ENCODE measurements at regions not wholly inside any gene's neighbourhood (a gene's known extent, or its start where the extent isn't known, plus 50 kb on each side); places are given as distances from the start of the nearest gene placed in this dataset.

DNA sequence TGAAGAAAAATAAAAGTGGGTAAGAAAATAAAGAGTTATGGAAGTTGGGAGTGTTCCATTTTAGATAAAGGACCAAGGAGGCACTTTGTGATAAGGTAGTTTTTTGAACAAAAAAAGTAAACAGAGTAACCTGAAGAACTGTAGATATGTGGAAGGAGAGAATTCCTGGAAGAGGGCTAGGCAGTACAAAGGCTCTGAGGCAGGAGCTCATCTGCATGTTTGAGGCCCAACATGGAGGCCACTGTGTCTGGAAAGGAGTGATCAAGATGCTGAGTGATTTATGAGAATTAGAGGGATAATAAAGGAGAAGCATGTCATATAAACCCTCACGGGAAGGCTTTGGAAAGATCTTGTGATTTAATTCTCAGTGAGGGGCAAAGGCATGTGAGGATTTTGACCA, 126.5 kb downstream of the DTWD1 start:
- TF ChIP-seq, protein P1, sequence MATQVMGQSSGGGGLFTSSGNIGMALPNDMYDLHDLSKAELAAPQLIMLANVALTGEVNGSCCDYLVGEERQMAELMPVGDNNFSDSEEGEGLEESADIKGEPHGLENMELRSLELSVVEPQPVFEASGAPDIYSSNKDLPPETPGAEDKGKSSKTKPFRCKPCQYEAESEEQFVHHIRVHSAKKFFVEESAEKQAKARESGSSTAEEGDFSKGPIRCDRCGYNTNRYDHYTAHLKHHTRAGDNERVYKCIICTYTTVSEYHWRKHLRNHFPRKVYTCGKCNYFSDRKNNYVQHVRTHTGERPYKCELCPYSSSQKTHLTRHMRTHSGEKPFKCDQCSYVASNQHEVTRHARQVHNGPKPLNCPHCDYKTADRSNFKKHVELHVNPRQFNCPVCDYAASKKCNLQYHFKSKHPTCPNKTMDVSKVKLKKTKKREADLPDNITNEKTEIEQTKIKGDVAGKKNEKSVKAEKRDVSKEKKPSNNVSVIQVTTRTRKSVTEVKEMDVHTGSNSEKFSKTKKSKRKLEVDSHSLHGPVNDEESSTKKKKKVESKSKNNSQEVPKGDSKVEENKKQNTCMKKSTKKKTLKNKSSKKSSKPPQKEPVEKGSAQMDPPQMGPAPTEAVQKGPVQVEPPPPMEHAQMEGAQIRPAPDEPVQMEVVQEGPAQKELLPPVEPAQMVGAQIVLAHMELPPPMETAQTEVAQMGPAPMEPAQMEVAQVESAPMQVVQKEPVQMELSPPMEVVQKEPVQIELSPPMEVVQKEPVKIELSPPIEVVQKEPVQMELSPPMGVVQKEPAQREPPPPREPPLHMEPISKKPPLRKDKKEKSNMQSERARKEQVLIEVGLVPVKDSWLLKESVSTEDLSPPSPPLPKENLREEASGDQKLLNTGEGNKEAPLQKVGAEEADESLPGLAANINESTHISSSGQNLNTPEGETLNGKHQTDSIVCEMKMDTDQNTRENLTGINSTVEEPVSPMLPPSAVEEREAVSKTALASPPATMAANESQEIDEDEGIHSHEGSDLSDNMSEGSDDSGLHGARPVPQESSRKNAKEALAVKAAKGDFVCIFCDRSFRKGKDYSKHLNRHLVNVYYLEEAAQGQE (IDR thresholded peaks at IDR 0.05; ENCODE audit: low read depth): no peak
- TF ChIP-seq RAD21 (IDR thresholded peaks at IDR 0.05; ENCODE audit: low read depth) (no peak), CEBPB (IDR thresholded peaks at IDR 0.05) (no peak), YY1 (IDR thresholded peaks at IDR 0.05; ENCODE audit: low read depth) (no peak), EP300 (IDR thresholded peaks at IDR 0.05; ENCODE audit: borderline replicate concordance) (no peak), FOXM1 (IDR thresholded peaks at IDR 0.05; ENCODE audit: borderline replicate concordance, low read depth) (no peak), TEAD4 (IDR thresholded peaks at IDR 0.05) (no peak), TAF1 (IDR thresholded peaks at IDR 0.05; ENCODE audit: low read depth) (no peak)
